HG03565 (cell line): ENCODE measurements at regions not wholly inside any gene's neighbourhood (a gene's known extent, or its start where the extent isn't known, plus 50 kb on each side); places are given as distances from the start of the nearest gene placed in this dataset.
A peak's percentile ranks its signal among the peaks of the same experiment; 100 is the strongest.

Experiments
- ATAC-seq: cut with Tn5 transposase; IDR thresholded peaks from one replicate; pipeline ENCODE4 v1.9.1; 2021; ENCODE audit warnings: mild to moderate bottlenecking, moderate library complexity; ENCODE audit not compliant: unreplicated experiment

GRCh38 chr10:61319386-61320256 is 133.6 kb downstream of the TMEM26 start:
- no peak for ATAC-seq

- ATAC-seq: no peak
Observed at GRCh38 chr10:61318429-61318828, 134.8 kb downstream of the TMEM26 start.

- ATAC-seq: no peak
Observed at GRCh38 chr10:61317706-61318105, 135.5 kb downstream of the TMEM26 start.

GRCh38 chr10:61316676-61317265 is 136.4 kb downstream of the TMEM26 start:
- no peak for ATAC-seq

- no peak for ATAC-seq
Observed at GRCh38 chr10:61314273-61314672, 138.9 kb downstream of the TMEM26 start.

- ATAC-seq: no peak
Observed at GRCh38 chr10:61313460-61313859, 139.7 kb downstream of the TMEM26 start.

- no peak for ATAC-seq
Observed at GRCh38 chr10:61304746-61305145, 148.4 kb downstream of the TMEM26 start.

GRCh38 chr10:61302124-61302523 is 151.1 kb downstream of the TMEM26 start:
- ATAC-seq: no peak

- ATAC-seq: no peak
Observed at GRCh38 chr10:61301575-61301974, 151.6 kb downstream of the TMEM26 start.

- no peak for ATAC-seq
Observed at GRCh38 chr10:61299841-61300240, 153.3 kb downstream of the TMEM26 start.

GRCh38 chr10:61299156-61299555 is 154.0 kb downstream of the TMEM26 start:
- no peak for ATAC-seq

GRCh38 chr10:61298194-61298593 is 155.0 kb downstream of the TMEM26 start:
- ATAC-seq: no peak

GRCh38 chr10:61296161-61296560 is 157.0 kb downstream of the TMEM26 start:
- no peak for ATAC-seq

GRCh38 chr10:61294131-61294530 is 159.1 kb downstream of the TMEM26 start:
- no peak for ATAC-seq

GRCh38 chr10:61289813-61290212 is 163.4 kb downstream of the TMEM26 start:
- ATAC-seq: no peak

- ATAC-seq: peak; percentile 100
Observed at GRCh38 chr10:61286686-61287085, 166.5 kb downstream of the TMEM26 start.

- ATAC-seq: no peak
Observed at GRCh38 chr10:61285749-61286148, 167.4 kb downstream of the TMEM26 start.

GRCh38 chr10:61284222-61284890 is 168.8 kb downstream of the TMEM26 start:
- no peak for ATAC-seq

GRCh38 chr10:61283481-61284221 is 169.5 kb downstream of the TMEM26 start:
- ATAC-seq: no peak

- ATAC-seq: no peak
Observed at GRCh38 chr10:61283066-61283465, 170.1 kb downstream of the TMEM26 start.

GRCh38 chr10:61280303-61280702 is 172.9 kb downstream of the TMEM26 start:
- ATAC-seq: no peak
